Activated CD4-positive, alpha-beta T cell treated with anti-CD3 and anti-CD28 coated beads for 24 hours (primary cell): ENCODE measurements at regions not wholly inside any gene's neighbourhood (a gene's known extent, or its start where the extent isn't known, plus 50 kb on each side); places are given as distances from the start of the nearest gene placed in this dataset.

ENCODE experiments used
- DNase-seq, 2 donors: peaks; one replicate each; pipeline ENCODE4 v3.0.0-alpha.2; 2020; ENCODE audit warnings: low read depth in 2 of 2

GRCh38 chr20:23231561-23232218 lies 118.9 kb upstream of the NXT1 start:
- DNase-seq: no peak

GRCh38 chr20:23230766-23231385 lies 119.7 kb upstream of the NXT1 start:
- DNase-seq: no peak

GRCh38 chr20:23229989-23230388 lies 120.6 kb upstream of the NXT1 start:
- DNase-seq: no peak

GRCh38 chr20:23228912-23229311 lies 121.7 kb upstream of the NXT1 start:
- no peak for DNase-seq

GRCh38 chr20:23227976-23228375 lies 122.6 kb upstream of the NXT1 start:
- no peak for DNase-seq

- no peak for DNase-seq
These were observed 123.3 kb upstream of the NXT1 start for GRCh38 chr20:23227274-23227673.

- DNase-seq: no peak
These were observed 123.9 kb upstream of the NXT1 start for GRCh38 chr20:23226612-23227265.

- DNase-seq: no peak
These were observed 125.1 kb upstream of the NXT1 start for GRCh38 chr20:23225407-23226060.

GRCh38 chr20:23224806-23225205 lies 125.8 kb upstream of the NXT1 start:
- DNase-seq: no peak

- no peak for DNase-seq
These were observed 126.5 kb upstream of the NXT1 start for GRCh38 chr20:23223908-23224580.

GRCh38 chr20:23222531-23223200 lies 127.9 kb upstream of the NXT1 start:
- DNase-seq: no peak

GRCh38 chr20:23217023-23217422 lies 130.9 kb upstream of the CD93 start:
- no peak for DNase-seq

GRCh38 chr20:23215344-23215995 lies 129.3 kb upstream of the CD93 start:
- DNase-seq: no peak

- DNase-seq: no peak
These were observed 128.8 kb upstream of the CD93 start for GRCh38 chr20:23214903-23215302.

GRCh38 chr20:23212464-23212995 lies 126.4 kb upstream of the CD93 start:
- no peak for DNase-seq

GRCh38 chr20:23212011-23212410 lies 125.9 kb upstream of the CD93 start:
- DNase-seq: no peak

GRCh38 chr20:23211164-23211563 lies 125.0 kb upstream of the CD93 start:
- DNase-seq: no peak

- no peak for DNase-seq
These were observed 121.9 kb upstream of the CD93 start for GRCh38 chr20:23207826-23208540.

GRCh38 chr20:23206995-23207394 lies 120.9 kb upstream of the CD93 start:
- no peak for DNase-seq

- no peak for DNase-seq
These were observed 119.9 kb upstream of the CD93 start for GRCh38 chr20:23206061-23206460.
